HCT116 (cell line): ENCODE measurements at regions not wholly inside any gene's neighbourhood (a gene's known extent, or its start where the extent isn't known, plus 50 kb on each side); places are given as distances from the start of the nearest gene placed in this dataset.

Experiments
- ATAC-seq: fragments of 200-7000 bp; cut with Tn5 transposase; 2 replicates; pipeline ENCODE4 v1.9.1; 2020; ENCODE audit warnings: mild to moderate bottlenecking, moderate library complexity
- BruUV-seq: library from RNA; stranded (reverse); fragments of 400-500 nt; replicated peaks from 2 replicates; lab custom pipeline; 2021; lab: Mats Ljungman, UMichigan
- CTCF ChIA-PET: fragments of 300-600 bp; sonication (Branson Sonifier 250); formaldehyde crosslinking; loops from one replicate; lab custom pipeline; 2021; ENCODE audit warnings: antibody characterized with exemption; lab: Charles Lee
- POLR2A ChIA-PET: fragments of 300-600, 350-600 bp; sonication (Branson Sonifier 250); formaldehyde crosslinking; loops from one replicate; lab custom pipeline; 2021; ENCODE audit warnings: antibody characterized with exemption; lab: Charles Lee
- RAD21 ChIA-PET, 2 experiments: fragments of 300-600 bp; sonication (Branson Sonifier 250); formaldehyde crosslinking; loops; one replicate each; lab custom pipeline; 2023; ENCODE audit warnings: low total read pairs in 2 of 2; ENCODE audit not compliant: uncharacterized antibody in 2 of 2, unreplicated experiment in 2 of 2, low non-redundant PET in 1 of 2; lab: Charles Lee
- DNase-seq: peaks from one replicate; pipeline ENCODE4 v3.0.0-alpha.2; 2010; ENCODE audit warnings: low read depth, low spot score
- H2AFZ ChIP-seq: fragments of 200-600 bp; shearing (Covaris generic), sonication (generic); 2 replicates; pipeline ENCODE4 v1.6.1; 2017; ENCODE audit warnings: low read depth, mixed run types, mixed read lengths, antibody characterized with exemption, low read length; ENCODE audit not compliant: poor library complexity, severe bottlenecking
- H3K27ac ChIP-seq: 2 replicates; pipeline ENCODE4 v1.5.1; 2012; ENCODE audit warnings: low read depth, low read length
- H3K27me3 ChIP-seq: fragments of 200-600 bp; sonication (generic); 2 replicates; pipeline ENCODE4 v1.6.1; 2016; ENCODE audit warnings: mixed run types, low read length, mixed read lengths; ENCODE audit not compliant: insufficient read depth
- H3K36me3 ChIP-seq, 2 experiments: fragments of 200-500 bp in 1 of 2; fragments of 200-600 bp in 1 of 2; sonication (Bioruptor generic) in 1 of 2; sonication (generic) in 1 of 2; 2 replicates each; pipeline versions ENCODE4 v1.5.1 to v1.6.1; 2014 to 2016; ENCODE audit warnings: low read length in 2 of 2, inconsistent platforms in 1 of 2, mixed read lengths in 1 of 2, mixed run types in 1 of 2; ENCODE audit not compliant: insufficient read depth in 2 of 2, control insufficient read depth in 1 of 2
- H3K4me1 ChIP-seq, 2 experiments: fragments of 200-600 bp in 1 of 2; sonication (generic) in 1 of 2; 2 replicates each; pipeline versions ENCODE4 v1.5.1 to v1.6.1; 2012 to 2017; ENCODE audit warnings: low read length in 2 of 2, inconsistent platforms in 1 of 2, mild to moderate bottlenecking in 1 of 2, mixed read lengths in 1 of 2, mixed run types in 1 of 2, moderate library complexity in 1 of 2; ENCODE audit not compliant: insufficient read depth in 2 of 2, control insufficient read depth in 1 of 2
- H3K4me2 ChIP-seq: fragments of 200-600 bp; sonication (generic); 2 replicates; pipeline ENCODE4 v1.6.1; 2017; ENCODE audit warnings: mixed run types, low read length, mixed read lengths
- H3K4me3 ChIP-seq, 2 experiments: fragments of 200-600 bp in 1 of 2; sonication (generic) in 1 of 2; replicated peaks in 1 of 2; 2 replicates each; pipeline ENCODE4 v1.5.1; 2011 to 2016; ENCODE audit warnings: low read length in 2 of 2, control low read depth in 1 of 2, low read depth in 1 of 2, mild to moderate bottlenecking in 1 of 2, mixed read lengths in 1 of 2, mixed run types in 1 of 2
- H3K79me2 ChIP-seq: fragments of 200-600 bp; sonication (generic); 2 replicates; pipeline ENCODE4 v1.6.1; 2017; ENCODE audit warnings: mild to moderate bottlenecking, mixed run types, low read length, moderate library complexity, mixed read lengths; ENCODE audit not compliant: insufficient read depth
- H3K9ac ChIP-seq: fragments of 200-600 bp; sonication (generic); 2 replicates; pipeline ENCODE4 v1.6.1; 2016; ENCODE audit warnings: low read length, mixed read lengths
- H3K9me2 ChIP-seq: fragments of 200-600 bp; sonication (generic), shearing (Covaris generic); 2 replicates; pipeline ENCODE4 v1.6.1; 2017; ENCODE audit warnings: mixed run types, mild to moderate bottlenecking, moderate library complexity; ENCODE audit not compliant: insufficient read depth
- H3K9me3 ChIP-seq, 2 experiments: fragments of 200-500 bp in 1 of 2; fragments of 200-600 bp in 1 of 2; sonication (Bioruptor generic) in 1 of 2; sonication (generic) in 1 of 2; 2 replicates each; pipeline ENCODE4 v1.6.1; 2014 to 2017; ENCODE audit warnings: low read length in 2 of 2, mixed read lengths in 2 of 2, inconsistent platforms in 1 of 2, low read depth in 1 of 2, mild to moderate bottlenecking in 1 of 2, mixed run types in 1 of 2, moderate library complexity in 1 of 2; ENCODE audit not compliant: control insufficient read depth in 1 of 2, insufficient read depth in 1 of 2
- H4K20me1 ChIP-seq: fragments of 200-600 bp; sonication (generic), shearing (Covaris generic); 2 replicates; pipeline ENCODE4 v1.6.1; 2017; ENCODE audit warnings: mixed run types, mild to moderate bottlenecking, moderate library complexity; ENCODE audit not compliant: insufficient read depth
- ATF3 ChIP-seq: IDR thresholded peaks from 2 replicates; pipeline ENCODE4 v1.6.1; 2012
- CBX3 ChIP-seq: IDR thresholded peaks from 2 replicates; pipeline ENCODE4 v1.6.1; 2012; ENCODE audit warnings: low read depth
- CEBPB ChIP-seq: IDR thresholded peaks from 2 replicates; pipeline ENCODE4 v1.6.1; 2012; ENCODE audit warnings: low read depth
- CTCF ChIP-seq, 3 experiments: fragments of 200-600 bp in 1 of 3; sonication (generic) in 1 of 3; IDR thresholded peaks in 2 of 3; conservative IDR thresholded peaks in 1 of 3; 2 replicates each; pipeline ENCODE4 v1.5.1; 2012 to 2017; ENCODE audit warnings: low read depth in 2 of 3, low read length in 2 of 3, antibody characterized with exemption in 1 of 3, borderline replicate concordance in 1 of 3, control low read depth in 1 of 3, mild to moderate bottlenecking in 1 of 3, mixed read lengths in 1 of 3, mixed run types in 1 of 3, moderate library complexity in 1 of 3; ENCODE audit not compliant: insufficient read depth in 1 of 3
- ELF1 ChIP-seq: IDR thresholded peaks from 2 replicates; pipeline ENCODE4 v1.6.1; 2012; ENCODE audit warnings: low read depth, borderline replicate concordance
- EZH2 ChIP-seq: fragments of 200-600 bp; sonication (generic); IDR thresholded peaks from 2 replicates; pipeline ENCODE4 v1.6.1; 2017; ENCODE audit warnings: antibody characterized with exemption, mixed run types
- EZH2phosphoT487 ChIP-seq: fragments of 200-600 bp; IDR thresholded peaks from 2 replicates; pipeline ENCODE4 v1.6.1; 2018; ENCODE audit warnings: antibody characterized with exemption, borderline replicate concordance
- FOSL1 ChIP-seq: IDR thresholded peaks from 2 replicates; pipeline ENCODE4 v1.6.1; 2012; ENCODE audit warnings: low read depth
- MAX ChIP-seq: IDR thresholded peaks from 2 replicates; pipeline ENCODE4 v1.6.1; 2012
- RAD21 ChIP-seq: IDR thresholded peaks from 2 replicates; pipeline ENCODE4 v1.6.1; 2012; ENCODE audit warnings: low read depth, mild to moderate bottlenecking
- SIN3A ChIP-seq: IDR thresholded peaks from 2 replicates; pipeline ENCODE4 v1.6.1; 2012; ENCODE audit warnings: low read depth
- SP1 ChIP-seq: IDR thresholded peaks from 2 replicates; pipeline ENCODE4 v1.6.1; 2012; ENCODE audit warnings: low read depth
- SRF ChIP-seq: IDR thresholded peaks from 2 replicates; pipeline ENCODE4 v1.6.1; 2012; ENCODE audit warnings: low read depth
- TCF7L2 ChIP-seq: IDR thresholded peaks from 2 replicates; pipeline ENCODE4 v1.7.0; 2011; ENCODE audit warnings: borderline replicate concordance, inconsistent platforms; ENCODE audit not compliant: insufficient read depth, insufficient read length; ENCODE audit errors: extremely low read depth
- ZBTB33 ChIP-seq: IDR thresholded peaks from 2 replicates; pipeline ENCODE4 v1.6.1; 2011; ENCODE audit warnings: mild to moderate bottlenecking, low read length, moderate library complexity; ENCODE audit not compliant: insufficient replicate concordance; ENCODE audit errors: extremely low read depth
- ZFX ChIP-seq: fragments of 450-650 bp; IDR thresholded peaks from 2 replicates; pipeline ENCODE4 v1.6.1; 2017
- ZNF274 ChIP-seq: fragments of 200-500 bp; sonication (Bioruptor generic); IDR thresholded peaks from 2 replicates; pipeline ENCODE4 v1.6.1; 2014; ENCODE audit warnings: mild to moderate bottlenecking, low read depth, low read length, inconsistent platforms
- intact Hi-C: fragments of 100-400 bp; cut with micrococcal nuclease; formaldehyde crosslinking; loops from 2 replicates; pipeline ENCODE4 v1.10.0; 2022

- RAD21 ChIA-PET = no interaction called here
- Histone ChIP-seq H3K4me3 (no peak overlapping the region), H3K9me3 (no peaks in the 10 kb centered on the region), H3K4me1 (no peaks in the 10 kb centered on the region), H3K9me2 (no peaks in the 10 kb centered on the region), H3K79me2 (no peaks in the 10 kb centered on the region)
- no TSS peak for BruUV-seq
- no peak for DNase-seq
- POLR2A ChIA-PET = no interaction called here
- ATAC-seq = no peak
- CTCF ChIA-PET = no interaction called here
- TF ChIP-seq ZFX (no peak), ELF1 (no peak), EZH2phosphoT487 (no peak), CBX3 (no peak), CTCF (IDR thresholded peaks at IDR 0.05 in 2 of 3, conservative IDR thresholded peaks at IDR 0.05 in 1 of 3; ENCODE audit: borderline replicate concordance in 1 of 3, insufficient read depth in 1 of 3, low read depth in 2 of 3, low read length in 2 of 3) (no peak), SRF (no peak), ZNF274 (no peak), MAX (no peak), SP1 (no peak), SIN3A (no peak), ZBTB33 (no peak), ATF3 (no peak), FOSL1 (no peak), TCF7L2 (no peak), RAD21 (no peak), CEBPB (no peak), EZH2 (no peak)
- TF ChIP-seq, all 23 proteins: peak for 0
- no peaks in the 10 kb centered on the region for H4K20me1 ChIP-seq
- no peak overlapping the region for H3K9ac ChIP-seq
- peaks cover 13% of the 10 kb centered on the region; the same call in 1 of the 2 replicates for H3K27me3 ChIP-seq
- no peak overlapping the region for H3K27ac ChIP-seq
- intact Hi-C loops = no loop called here
- H3K4me2 ChIP-seq = no peak overlapping the region
- no peaks in the 10 kb centered on the region for H3K36me3 ChIP-seq
- H2AFZ ChIP-seq = no peak overlapping the region
Measured at GRCh38 chr2:19043893-19044292, 314.5 kb downstream of the OSR1 start.
